Prostate gland (tissue), 2 donors: ENCODE measurements at regions not wholly inside any gene's neighbourhood (a gene's known extent, or its start where the extent isn't known, plus 50 kb on each side); places are given as distances from the start of the nearest gene placed in this dataset.

Experiments
- DNase-seq: peaks from one replicate; pipeline ENCODE4 v3.0.0-alpha.2; 2019; ENCODE audit warnings: low spot score
- H3K27ac ChIP-seq, 2 donors: fragments of 200-600 bp; sonication (generic); 2 replicates each; pipeline ENCODE4 v1.5.1; 2017 to 2019
- H3K27me3 ChIP-seq: fragments of 200-600 bp; sonication (generic); replicated peaks from 2 replicates; pipeline ENCODE4 v1.5.1; 2019; ENCODE audit not compliant: insufficient read depth
- H3K36me3 ChIP-seq, 2 donors: fragments of 200-600 bp; sonication (generic); 1 replicate in 1 of 2; 2 replicates in 1 of 2; pipeline versions ENCODE4 v1.5.1 to v1.8.1; 2017 to 2019
- H3K4me1 ChIP-seq: fragments of 200-600 bp; sonication (generic); replicated peaks from 2 replicates; pipeline ENCODE4 v1.5.1; 2019
- H3K4me3 ChIP-seq, 2 donors: fragments of 200-600 bp; sonication (generic); 2 replicates each; pipeline ENCODE4 v1.5.1; 2017 to 2019
- H3K9me3 ChIP-seq: fragments of 200-600 bp; sonication (generic); 2 replicates; pipeline ENCODE4 v1.5.1; 2017
- POLR2A ChIP-seq: fragments of 450-650 bp; IDR thresholded peaks from one replicate; pipeline ENCODE4 v1.6.1; 2016; ENCODE audit warnings: antibody characterized with exemption, mild to moderate bottlenecking
- POLR2AphosphoS5 ChIP-seq: sonication (generic); formaldehyde crosslinking; IDR thresholded peaks from one replicate; pipeline ENCODE4 v1.6.1; 2017; ENCODE audit warnings: antibody characterized with exemption
- WGBS: methylation state at CpG from one replicate; pipeline ENCODE4 v1.1.5; 2018; 5-methylcytosine and 5-hydroxymethylcytosine counted together
- intact Hi-C: fragments of 100-400 bp; cut with DNase I; formaldehyde crosslinking; loops from one replicate; pipeline ENCODE4 v1.14.2; 2022
- TF ChIP-seq, protein P1 (sequence below), 4 experiments: fragments of 200-600 bp in 2 of 4; fragments of 450-650 bp in 2 of 4; sonication (generic) in 2 of 4; IDR thresholded peaks; 1 replicate in 3 of 4; 2 replicates in 1 of 4; pipeline ENCODE4 v1.5.1; 2016 to 2019; ENCODE audit warnings: antibody characterized with exemption in 4 of 4, mild to moderate bottlenecking in 2 of 4, moderate library complexity in 2 of 4

- Histone ChIP-seq H3K27ac (no peak overlapping the region), H3K36me3 (no peaks in the 10 kb centered on the region), H3K9me3 (no peaks in the 10 kb centered on the region), H3K4me1 (no peaks in the 10 kb centered on the region), H3K4me3 (no peak overlapping the region), H3K27me3 (no peaks in the 10 kb centered on the region)
- intact Hi-C loops, result no loop called here
- no peak for DNase-seq
- WGBS, result 44% methylated on average over 2 of the region's 2 CpGs
- TF ChIP-seq POLR2A (no peak), POLR2AphosphoS5 (no peak)
- TF ChIP-seq, protein P1, sequence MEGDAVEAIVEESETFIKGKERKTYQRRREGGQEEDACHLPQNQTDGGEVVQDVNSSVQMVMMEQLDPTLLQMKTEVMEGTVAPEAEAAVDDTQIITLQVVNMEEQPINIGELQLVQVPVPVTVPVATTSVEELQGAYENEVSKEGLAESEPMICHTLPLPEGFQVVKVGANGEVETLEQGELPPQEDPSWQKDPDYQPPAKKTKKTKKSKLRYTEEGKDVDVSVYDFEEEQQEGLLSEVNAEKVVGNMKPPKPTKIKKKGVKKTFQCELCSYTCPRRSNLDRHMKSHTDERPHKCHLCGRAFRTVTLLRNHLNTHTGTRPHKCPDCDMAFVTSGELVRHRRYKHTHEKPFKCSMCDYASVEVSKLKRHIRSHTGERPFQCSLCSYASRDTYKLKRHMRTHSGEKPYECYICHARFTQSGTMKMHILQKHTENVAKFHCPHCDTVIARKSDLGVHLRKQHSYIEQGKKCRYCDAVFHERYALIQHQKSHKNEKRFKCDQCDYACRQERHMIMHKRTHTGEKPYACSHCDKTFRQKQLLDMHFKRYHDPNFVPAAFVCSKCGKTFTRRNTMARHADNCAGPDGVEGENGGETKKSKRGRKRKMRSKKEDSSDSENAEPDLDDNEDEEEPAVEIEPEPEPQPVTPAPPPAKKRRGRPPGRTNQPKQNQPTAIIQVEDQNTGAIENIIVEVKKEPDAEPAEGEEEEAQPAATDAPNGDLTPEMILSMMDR (IDR thresholded peaks at IDR 0.05), result no peak
Observed at GRCh38 chr4:126553248-126553647, 1079.5 kb upstream of the INTU start.

DNA sequence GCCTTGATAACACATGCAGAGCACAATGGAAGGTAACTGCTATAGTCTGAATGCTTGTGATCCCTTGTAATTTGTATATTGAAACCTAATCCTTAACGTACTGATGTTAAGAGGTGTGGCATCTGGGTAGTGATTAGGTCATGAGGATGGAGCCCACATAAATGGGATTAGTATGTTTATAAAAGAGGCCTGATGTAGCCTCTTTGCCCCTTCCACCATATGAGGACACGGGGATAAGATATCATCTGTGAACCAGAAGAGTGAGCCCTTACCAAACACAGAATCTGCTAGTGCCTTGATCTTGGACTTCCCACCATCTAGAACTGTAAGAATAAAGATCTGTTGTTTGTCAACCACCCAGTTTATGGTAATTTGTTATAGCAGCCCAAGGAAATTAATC, 1074.2 kb upstream of the INTU start:
- H3K9me3 ChIP-seq, result no peaks in the 10 kb centered on the region
- H3K36me3 ChIP-seq, result no peaks in the 10 kb centered on the region
- no peak overlapping the region for H3K4me3 ChIP-seq
- no peak for DNase-seq
- TF ChIP-seq, protein P1 (IDR thresholded peaks at IDR 0.05), result no peak
- TF ChIP-seq POLR2AphosphoS5 (no peak), POLR2A (no peak)
- H3K27me3 ChIP-seq, result no peaks in the 10 kb centered on the region
- WGBS, result 77% methylated on average over 2 of the region's 2 CpGs
- no peaks in the 10 kb centered on the region for H3K4me1 ChIP-seq
- H3K27ac ChIP-seq, result no peak overlapping the region
- intact Hi-C loops, result no loop called here

DNA sequence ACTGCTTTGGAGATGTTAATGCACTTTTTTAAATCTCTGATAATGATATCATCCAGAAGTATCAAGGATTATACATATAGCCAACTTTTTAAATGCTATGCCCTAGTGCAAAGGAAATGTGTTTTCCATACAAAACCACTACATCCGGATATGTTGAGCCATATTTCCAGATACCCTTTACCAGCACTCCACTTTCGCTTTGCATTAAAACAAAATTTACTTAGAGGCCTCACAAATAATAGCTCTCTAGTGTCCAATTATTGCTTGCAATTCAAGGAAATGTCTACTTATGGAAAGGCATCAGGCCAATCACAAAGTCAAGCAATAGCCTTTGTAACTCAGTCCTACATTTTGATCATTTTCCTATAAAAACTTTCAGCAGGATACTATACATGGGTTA, 1072.8 kb upstream of the INTU start:
- WGBS, result 47% methylated on average over 2 of the region's 2 CpGs
- no peaks in the 10 kb centered on the region for H3K9me3 ChIP-seq
- intact Hi-C loops, result no loop called here

GRCh38 chr4:126560794-126561193, 1072.0 kb upstream of the INTU start:
- WGBS, result 85% methylated on average over 1 of the region's 1 CpG
- Histone ChIP-seq H3K9me3 (no peaks in the 10 kb centered on the region), H3K27me3 (no peaks in the 10 kb centered on the region), H3K36me3 (no peaks in the 10 kb centered on the region), H3K4me1 (no peaks in the 10 kb centered on the region), H3K4me3 (no peak overlapping the region), H3K27ac (no peak overlapping the region)
- TF ChIP-seq POLR2A, result no peak
- no peak for DNase-seq
- intact Hi-C loops, result no loop called here

More for the DNA sequence above, 1072.8 kb upstream of the INTU start:
- no peaks in the 10 kb centered on the region for H3K36me3 ChIP-seq
- H3K27me3 ChIP-seq, result no peaks in the 10 kb centered on the region
- H3K27ac ChIP-seq, result no peak overlapping the region
- no peak for TF ChIP-seq POLR2A
- no peak for TF ChIP-seq POLR2AphosphoS5
- TF ChIP-seq, protein P1 (IDR thresholded peaks at IDR 0.05), result no peak
- no peak overlapping the region for H3K4me3 ChIP-seq
- DNase-seq, result no peak
- no peaks in the 10 kb centered on the region for H3K4me1 ChIP-seq

- no peak for DNase-seq
- Histone ChIP-seq H3K27me3 (no peaks in the 10 kb centered on the region), H3K4me1 (no peaks in the 10 kb centered on the region), H3K4me3 (no peak overlapping the region), H3K27ac (no peak overlapping the region), H3K36me3 (no peaks in the 10 kb centered on the region), H3K9me3 (no peaks in the 10 kb centered on the region)
- intact Hi-C loops, result no loop called here
- WGBS, result 72% methylated on average over 11 of the region's 11 CpGs
- TF ChIP-seq POLR2A (no peak), POLR2AphosphoS5 (no peak)
- TF ChIP-seq, protein P1 (IDR thresholded peaks at IDR 0.05), result no peak
Observed at GRCh38 chr4:126563389-126563788, 1069.4 kb upstream of the INTU start.
